Retinal pigment epithelial cell (primary cell): ENCODE measurements at regions not wholly inside any gene's neighbourhood (a gene's known extent, or its start where the extent isn't known, plus 50 kb on each side); places are given as distances from the start of the nearest gene placed in this dataset.

Experiments
- DNase-seq: peaks from one replicate; pipeline ENCODE4 v3.0.0-alpha.2; 2010; ENCODE audit warnings: low read depth
- H3K4me3 ChIP-seq: 2 replicates; pipeline ENCODE4 v1.5.1; 2011; ENCODE audit warnings: mild to moderate bottlenecking, low read length, control low read depth, moderate library complexity
- TF ChIP-seq, protein P1 (sequence below): conservative IDR thresholded peaks from 2 replicates; pipeline ENCODE4 v1.5.1; 2011; ENCODE audit warnings: low read depth, low read length, control low read depth, inconsistent platforms

DNA sequence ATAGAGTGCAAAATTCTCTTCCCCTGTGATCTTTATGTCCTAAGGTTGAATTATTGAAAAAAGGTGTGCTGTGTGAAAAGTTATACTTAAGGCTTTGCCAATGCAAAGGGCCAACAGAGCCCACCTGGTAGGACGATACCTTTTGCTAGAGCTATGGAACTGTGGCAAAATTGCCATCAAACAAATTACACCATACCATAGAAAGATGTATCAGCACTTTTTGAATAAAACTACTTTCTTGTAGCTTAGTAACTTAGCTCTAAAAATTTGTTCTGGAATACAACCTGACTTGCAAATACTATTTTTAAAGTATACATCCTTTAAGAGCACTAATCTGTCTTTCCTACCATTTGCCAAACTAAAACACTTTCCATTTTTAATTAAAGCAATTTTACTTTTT lies 147.2 kb upstream of the ERCC4 start:
- DNase-seq: no peak

DNA sequence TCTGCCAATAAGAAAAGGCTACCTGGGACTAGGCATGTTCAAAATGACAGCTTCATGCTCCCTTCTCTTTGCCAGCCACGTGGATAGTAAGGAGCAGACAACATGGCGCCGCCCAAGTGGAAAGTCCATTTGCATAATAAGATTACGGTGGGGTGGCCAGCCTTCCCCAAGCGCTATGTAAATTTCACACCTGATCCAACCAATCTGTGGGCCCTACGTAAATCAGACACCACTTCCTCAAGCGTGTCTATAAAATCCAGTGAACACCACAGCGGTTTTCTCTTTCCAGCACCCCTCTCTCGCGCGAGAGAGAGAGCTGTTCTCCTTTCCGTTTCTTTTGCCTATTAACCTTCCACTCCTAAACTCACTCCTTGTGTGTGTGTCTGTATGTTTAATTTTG lies 140.3 kb upstream of the ERCC4 start:
- DNase-seq: no peak
- TF ChIP-seq, protein P1, sequence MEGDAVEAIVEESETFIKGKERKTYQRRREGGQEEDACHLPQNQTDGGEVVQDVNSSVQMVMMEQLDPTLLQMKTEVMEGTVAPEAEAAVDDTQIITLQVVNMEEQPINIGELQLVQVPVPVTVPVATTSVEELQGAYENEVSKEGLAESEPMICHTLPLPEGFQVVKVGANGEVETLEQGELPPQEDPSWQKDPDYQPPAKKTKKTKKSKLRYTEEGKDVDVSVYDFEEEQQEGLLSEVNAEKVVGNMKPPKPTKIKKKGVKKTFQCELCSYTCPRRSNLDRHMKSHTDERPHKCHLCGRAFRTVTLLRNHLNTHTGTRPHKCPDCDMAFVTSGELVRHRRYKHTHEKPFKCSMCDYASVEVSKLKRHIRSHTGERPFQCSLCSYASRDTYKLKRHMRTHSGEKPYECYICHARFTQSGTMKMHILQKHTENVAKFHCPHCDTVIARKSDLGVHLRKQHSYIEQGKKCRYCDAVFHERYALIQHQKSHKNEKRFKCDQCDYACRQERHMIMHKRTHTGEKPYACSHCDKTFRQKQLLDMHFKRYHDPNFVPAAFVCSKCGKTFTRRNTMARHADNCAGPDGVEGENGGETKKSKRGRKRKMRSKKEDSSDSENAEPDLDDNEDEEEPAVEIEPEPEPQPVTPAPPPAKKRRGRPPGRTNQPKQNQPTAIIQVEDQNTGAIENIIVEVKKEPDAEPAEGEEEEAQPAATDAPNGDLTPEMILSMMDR: no peak
- no peak overlapping the region for H3K4me3 ChIP-seq

More for the DNA sequence above, 147.2 kb upstream of the ERCC4 start:
- TF ChIP-seq, protein P1: no peak
- no peak overlapping the region for H3K4me3 ChIP-seq

DNA sequence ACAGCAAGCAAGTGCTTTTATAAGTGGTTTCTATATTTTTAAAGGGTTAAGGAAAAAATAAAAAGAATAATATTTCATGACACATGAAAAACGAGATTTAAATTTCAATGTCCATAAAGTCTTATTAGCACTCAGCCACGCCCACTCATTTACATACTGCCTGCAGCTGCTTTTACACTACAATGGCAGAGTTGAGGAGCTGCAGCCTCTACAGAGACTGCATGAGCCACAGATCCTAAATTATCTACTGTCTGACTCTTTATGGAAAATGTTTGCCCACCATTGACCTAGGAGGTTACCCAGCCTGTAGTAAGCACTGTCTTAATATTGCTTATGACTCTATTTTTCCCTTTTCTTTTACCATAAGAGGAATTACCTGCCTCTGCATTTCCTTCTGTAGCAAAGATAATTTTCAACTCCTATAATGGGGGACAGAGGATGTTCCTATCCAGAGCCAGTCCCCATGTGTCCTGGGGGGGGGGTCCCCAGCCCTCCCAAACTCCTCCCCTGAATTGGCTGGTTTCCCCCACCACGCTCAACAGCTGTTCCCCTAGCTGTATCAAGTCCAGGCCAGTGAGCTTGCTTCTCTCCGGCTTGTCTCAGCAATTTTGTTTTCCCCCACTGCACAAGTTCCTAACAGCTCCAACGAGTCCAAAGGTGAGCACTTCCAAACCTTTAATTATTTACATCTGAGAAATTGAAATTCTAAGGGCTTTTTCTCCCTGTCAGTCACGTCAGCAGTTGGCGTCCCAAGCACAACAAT lies 139.4 kb upstream of the ERCC4 start:
- DNase-seq: no peak
- H3K4me3 ChIP-seq: no peak overlapping the region
- TF ChIP-seq, protein P1: no peak

DNA sequence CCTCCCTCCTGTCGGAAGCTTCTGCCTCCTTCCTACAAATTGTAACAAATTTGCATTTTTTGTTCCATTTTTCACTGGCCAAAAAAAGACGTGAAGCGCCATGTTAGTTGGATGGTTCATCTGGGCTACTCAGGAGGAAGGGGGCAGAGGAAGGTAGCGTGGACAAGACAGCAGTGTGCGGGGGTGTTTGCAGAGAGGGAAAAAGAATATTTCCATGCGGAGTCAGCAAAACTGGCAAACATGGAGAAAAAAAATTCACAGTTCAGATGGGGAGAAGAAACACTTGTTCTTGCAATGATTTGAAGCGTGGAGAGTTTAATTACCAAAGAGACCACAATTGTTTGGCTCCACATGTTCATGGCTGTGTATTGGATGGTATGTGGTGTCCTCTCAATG lies 138.8 kb upstream of the ERCC4 start:
- no peak overlapping the region for H3K4me3 ChIP-seq
- TF ChIP-seq, protein P1: no peak
- DNase-seq: no peak

DNA sequence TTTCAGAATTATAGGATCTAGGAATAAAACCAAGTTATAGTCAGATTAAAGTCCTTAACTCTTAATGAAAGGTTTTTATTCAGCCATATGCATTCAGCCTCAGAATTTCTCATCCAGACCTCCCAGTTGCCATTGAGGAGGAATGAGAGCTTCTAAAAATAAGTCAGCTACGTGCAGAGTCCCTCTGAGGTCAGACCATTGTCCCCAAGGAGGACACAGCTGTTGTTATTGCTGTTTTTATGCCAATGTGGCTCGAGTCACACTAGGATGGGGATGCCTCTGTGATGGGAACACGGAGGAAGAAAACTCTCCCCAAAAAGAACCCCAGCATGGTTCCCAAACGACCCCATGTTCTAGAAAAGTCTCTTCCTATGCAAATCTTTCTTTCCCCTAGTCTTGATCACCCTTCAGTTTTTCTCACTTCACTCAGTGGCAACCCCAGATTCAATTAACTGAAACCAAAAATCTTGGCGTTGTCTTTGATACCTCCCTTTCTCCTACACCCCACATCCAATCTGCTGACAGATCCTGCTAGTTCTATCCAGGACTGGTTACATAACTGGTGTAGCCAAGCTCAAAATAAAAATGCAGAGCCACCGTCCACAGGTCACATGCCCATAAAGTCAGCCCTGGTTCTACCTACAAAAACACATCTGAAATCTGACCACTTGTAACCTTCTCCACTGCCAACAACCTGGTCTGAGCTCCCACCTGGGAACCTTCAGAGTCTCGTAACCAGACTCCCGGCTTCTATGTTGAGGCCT lies 138.2 kb upstream of the ERCC4 start:
- H3K4me3 ChIP-seq: no peak overlapping the region
- TF ChIP-seq, protein P1: no peak
- DNase-seq: no peak

DNA sequence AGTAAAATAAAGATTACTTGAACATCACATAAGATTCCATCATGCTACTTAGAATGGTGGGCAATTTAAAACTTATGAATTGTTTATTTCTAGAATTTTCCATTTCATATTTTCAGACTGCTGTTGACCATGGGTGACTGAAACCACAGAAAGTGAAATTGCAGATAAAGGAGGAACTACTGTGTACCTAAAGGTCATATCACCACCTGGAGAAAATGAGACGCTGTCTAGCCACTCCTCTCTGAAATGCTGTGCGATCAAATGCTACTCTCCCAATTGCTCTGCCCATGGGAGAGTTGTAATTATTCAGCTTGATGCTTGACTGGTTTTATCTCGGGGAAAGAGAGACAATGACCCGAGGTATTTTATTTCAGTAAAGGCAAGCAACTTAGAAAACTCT lies 128.9 kb upstream of the ERCC4 start:
- TF ChIP-seq, protein P1: no peak
- H3K4me3 ChIP-seq: no peak overlapping the region
- no peak for DNase-seq
